ENCODE measurements at regions not wholly inside any gene's neighbourhood (a gene's known extent, or its start where the extent isn't known, plus 50 kb on each side); places are given as distances from the start of the nearest gene placed in this dataset.

GRCh38 chr9:31536471-31536870, 848.0 kb upstream of the ACO1 start:
- no peak for TF ChIP-seq POLR2A (IDR thresholded peaks at IDR 0.05)
- TF ChIP-seq, protein P1, sequence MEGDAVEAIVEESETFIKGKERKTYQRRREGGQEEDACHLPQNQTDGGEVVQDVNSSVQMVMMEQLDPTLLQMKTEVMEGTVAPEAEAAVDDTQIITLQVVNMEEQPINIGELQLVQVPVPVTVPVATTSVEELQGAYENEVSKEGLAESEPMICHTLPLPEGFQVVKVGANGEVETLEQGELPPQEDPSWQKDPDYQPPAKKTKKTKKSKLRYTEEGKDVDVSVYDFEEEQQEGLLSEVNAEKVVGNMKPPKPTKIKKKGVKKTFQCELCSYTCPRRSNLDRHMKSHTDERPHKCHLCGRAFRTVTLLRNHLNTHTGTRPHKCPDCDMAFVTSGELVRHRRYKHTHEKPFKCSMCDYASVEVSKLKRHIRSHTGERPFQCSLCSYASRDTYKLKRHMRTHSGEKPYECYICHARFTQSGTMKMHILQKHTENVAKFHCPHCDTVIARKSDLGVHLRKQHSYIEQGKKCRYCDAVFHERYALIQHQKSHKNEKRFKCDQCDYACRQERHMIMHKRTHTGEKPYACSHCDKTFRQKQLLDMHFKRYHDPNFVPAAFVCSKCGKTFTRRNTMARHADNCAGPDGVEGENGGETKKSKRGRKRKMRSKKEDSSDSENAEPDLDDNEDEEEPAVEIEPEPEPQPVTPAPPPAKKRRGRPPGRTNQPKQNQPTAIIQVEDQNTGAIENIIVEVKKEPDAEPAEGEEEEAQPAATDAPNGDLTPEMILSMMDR (IDR thresholded peaks at IDR 0.05) = no peak
